Activated effector memory CD4-positive, alpha-beta T cell treated with Interleukin-2 at 50 U/mL for 16 hours (primary cell): ENCODE measurements at regions not wholly inside any gene's neighbourhood (a gene's known extent, or its start where the extent isn't known, plus 50 kb on each side); places are given as distances from the start of the nearest gene placed in this dataset.

Experiments used
- DNase-seq: peaks from one replicate; pipeline ENCODE4 v3.0.0-alpha.2; 2020

- no peak for DNase-seq
Measured at GRCh38 chr2:236749346-236749745, 179.7 kb downstream of the ACKR3 start.

- DNase-seq = no peak
Measured at GRCh38 chr2:236752096-236752495, 182.5 kb downstream of the ACKR3 start.

GRCh38 chr2:236753606-236754270 is 184.1 kb downstream of the ACKR3 start:
- DNase-seq = no peak

GRCh38 chr2:236754271-236754944 is 184.8 kb downstream of the ACKR3 start:
- DNase-seq = no peak

GRCh38 chr2:236755278-236755840 is 185.7 kb downstream of the ACKR3 start:
- no peak for DNase-seq

GRCh38 chr2:236758406-236758805 is 188.8 kb downstream of the ACKR3 start:
- DNase-seq = no peak

- DNase-seq = no peak
Measured at GRCh38 chr2:236760246-236760645, 190.6 kb downstream of the ACKR3 start.

GRCh38 chr2:236761358-236761757 is 191.7 kb downstream of the ACKR3 start:
- no peak for DNase-seq

- no peak for DNase-seq
Measured at GRCh38 chr2:236762628-236763027, 193.0 kb downstream of the ACKR3 start.

GRCh38 chr2:236763857-236764256 is 194.2 kb downstream of the ACKR3 start:
- no peak for DNase-seq

- DNase-seq = no peak
Measured at GRCh38 chr2:236764716-236765115, 195.1 kb downstream of the ACKR3 start.

GRCh38 chr2:236765478-236765877 is 195.9 kb downstream of the ACKR3 start:
- DNase-seq = no peak

GRCh38 chr2:236766850-236767249 is 197.2 kb downstream of the ACKR3 start:
- no peak for DNase-seq

- no peak for DNase-seq
Measured at GRCh38 chr2:236767941-236768340, 198.3 kb downstream of the ACKR3 start.

- DNase-seq = no peak
Measured at GRCh38 chr2:236768393-236769140, 198.9 kb downstream of the ACKR3 start.

GRCh38 chr2:236769981-236770671 is 200.5 kb downstream of the ACKR3 start:
- DNase-seq = no peak

- DNase-seq = no peak
Measured at GRCh38 chr2:236772220-236772837, 202.7 kb downstream of the ACKR3 start.

- no peak for DNase-seq
Measured at GRCh38 chr2:236773206-236773605, 203.6 kb downstream of the ACKR3 start.

GRCh38 chr2:236774171-236774570 is 204.5 kb downstream of the ACKR3 start:
- no peak for DNase-seq

GRCh38 chr2:236775511-236775910 is 205.9 kb downstream of the ACKR3 start:
- DNase-seq = no peak

GRCh38 chr2:236776206-236776605 is 206.6 kb downstream of the ACKR3 start:
- no peak for DNase-seq

GRCh38 chr2:236776695-236777251 is 207.1 kb downstream of the ACKR3 start:
- no peak for DNase-seq
